DMS 273 (cell line): ENCODE measurements at regions not wholly inside any gene's neighbourhood (a gene's known extent, or its start where the extent isn't known, plus 50 kb on each side); places are given as distances from the start of the nearest gene placed in this dataset.

Source experiments
- DNase-seq: peaks from one replicate; lab custom pipeline; 2025; ENCODE audit not compliant: unreplicated experiment; lab: John Stamatoyannopoulos, UW

GRCh38 chr2:146143971-146144370 is 1624.1 kb upstream of the ZEB2 start:
- no peak for DNase-seq

DNA sequence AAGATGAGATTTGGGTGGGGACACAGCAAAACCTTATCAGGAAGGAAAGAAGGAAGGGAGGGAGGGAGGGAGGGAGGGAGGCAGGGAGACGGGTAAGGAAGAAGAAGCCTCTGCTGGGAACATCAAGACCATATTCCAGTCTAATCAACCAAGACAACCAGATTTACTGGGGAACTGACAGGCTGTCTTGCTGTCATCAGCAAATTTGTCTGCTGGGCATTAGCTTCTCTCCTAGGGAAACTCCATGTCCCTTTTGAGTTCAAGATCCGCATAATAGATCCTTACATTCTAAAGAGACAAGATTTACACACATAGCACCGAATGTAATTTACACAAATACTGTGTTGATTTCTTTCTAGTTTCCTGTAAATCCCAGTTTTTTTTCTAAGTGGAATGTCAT is 1618.9 kb upstream of the ZEB2 start:
- no peak for DNase-seq

DNA sequence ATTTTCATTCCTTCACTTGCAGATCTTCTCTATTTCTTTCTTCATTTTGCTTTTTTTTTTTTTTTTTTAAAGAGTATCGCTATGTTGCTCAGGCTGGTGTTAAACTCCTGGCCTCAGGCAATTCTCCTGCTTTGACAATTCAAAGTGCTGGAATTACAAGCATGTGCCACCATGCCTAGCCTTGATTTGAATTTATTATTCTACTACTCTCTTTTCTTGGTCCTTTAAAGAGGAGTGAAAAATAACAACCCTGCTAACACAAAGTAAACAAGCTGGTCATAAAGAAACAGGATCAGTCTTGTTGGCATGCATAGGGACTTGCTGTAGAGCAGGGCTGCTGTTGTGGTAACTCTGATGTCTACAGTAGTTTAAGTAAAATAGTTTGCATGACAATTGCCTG is 1615.3 kb upstream of the ZEB2 start:
- no peak for DNase-seq

- DNase-seq: no peak
Observed at GRCh38 chr2:146131785-146132184, 1611.9 kb upstream of the ZEB2 start.

- DNase-seq: no peak
Observed at GRCh38 chr2:146131048-146131447, 1611.1 kb upstream of the ZEB2 start.

- no peak for DNase-seq
Observed at GRCh38 chr2:146130290-146130689, 1610.4 kb upstream of the ZEB2 start.

DNA sequence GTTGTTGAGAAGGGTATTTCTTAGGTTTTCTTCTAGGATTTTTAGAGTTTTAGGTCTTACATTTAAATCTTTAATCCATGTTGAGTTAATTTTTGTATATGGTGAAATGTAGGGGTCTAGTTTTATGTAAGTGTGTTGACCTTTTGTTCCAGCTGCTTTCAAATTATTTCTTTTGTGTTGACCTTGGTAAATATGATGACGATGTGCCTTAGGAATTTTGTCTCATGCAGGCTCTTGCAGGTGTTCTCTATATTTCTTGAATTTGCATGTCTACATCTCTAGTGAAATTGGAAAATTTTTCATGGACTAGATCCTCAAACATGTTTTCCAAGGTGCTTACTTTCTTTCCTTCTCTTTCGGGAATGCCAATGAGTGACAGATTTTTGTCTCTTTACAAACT is 1609.3 kb upstream of the ZEB2 start:
- no peak for DNase-seq

GRCh38 chr2:146128216-146128615 is 1608.3 kb upstream of the ZEB2 start:
- peak; percentile 61 for DNase-seq

DNA sequence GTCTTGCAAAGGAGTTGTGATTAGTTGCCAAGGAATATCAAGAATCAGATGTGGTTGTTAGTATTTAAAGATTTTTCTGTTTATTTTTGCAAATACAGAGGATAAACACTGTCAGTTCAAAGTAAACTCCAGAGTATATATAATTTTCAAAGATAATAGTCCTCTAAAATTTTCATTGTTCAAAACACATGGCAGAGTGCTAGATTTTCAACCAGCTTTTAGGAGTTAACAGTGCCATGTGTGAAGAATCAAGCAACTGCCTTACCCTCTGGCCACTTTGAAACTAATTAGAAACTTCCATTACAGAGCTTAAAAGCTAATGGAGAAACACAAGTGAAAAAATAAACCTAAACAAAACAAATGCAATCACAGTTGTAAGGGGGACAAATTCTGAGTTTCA is 1605.6 kb upstream of the ZEB2 start:
- DNase-seq: no peak

- DNase-seq: no peak
Observed at GRCh38 chr2:146124741-146125140, 1604.8 kb upstream of the ZEB2 start.

DNA sequence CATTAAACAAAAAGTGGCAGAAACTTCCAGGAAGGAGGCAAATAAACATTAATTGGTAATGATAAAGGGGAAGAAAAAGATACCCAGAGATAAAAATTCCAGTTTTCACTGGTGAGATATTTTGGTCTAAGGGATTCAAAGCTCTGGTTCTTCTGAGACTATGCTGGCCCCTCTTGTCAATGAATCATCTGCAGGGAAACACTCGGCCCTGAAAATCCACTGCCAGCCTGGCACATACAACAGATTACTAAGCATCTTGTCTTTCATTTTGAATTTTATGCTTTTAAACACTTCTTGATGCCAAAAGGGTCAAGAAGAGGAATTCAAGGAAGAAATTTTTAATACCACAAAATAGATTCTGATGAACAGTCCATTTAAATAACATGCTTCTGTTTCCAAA is 1603.8 kb upstream of the ZEB2 start:
- DNase-seq: no peak

DNA sequence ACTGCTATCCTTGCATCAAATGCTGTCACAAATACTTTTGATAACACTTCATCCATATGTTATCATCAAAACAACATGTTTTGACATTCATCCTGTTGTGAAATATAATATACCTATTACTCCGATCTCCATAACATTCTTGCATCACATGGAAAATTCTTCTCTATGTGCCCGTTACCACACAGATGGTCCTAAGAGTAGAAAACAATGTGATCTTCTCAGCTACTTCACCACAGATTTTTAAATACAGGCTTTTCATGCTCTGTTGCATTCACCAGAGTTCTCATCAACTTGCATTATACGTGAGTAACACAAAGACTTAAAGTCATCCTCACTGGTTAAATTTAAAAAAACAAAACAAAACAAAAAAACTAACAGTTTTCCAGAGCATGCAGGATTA is 1603.3 kb upstream of the ZEB2 start:
- DNase-seq: peak; percentile 22

GRCh38 chr2:146119586-146119985 is 1599.7 kb upstream of the ZEB2 start:
- DNase-seq: no peak

DNA sequence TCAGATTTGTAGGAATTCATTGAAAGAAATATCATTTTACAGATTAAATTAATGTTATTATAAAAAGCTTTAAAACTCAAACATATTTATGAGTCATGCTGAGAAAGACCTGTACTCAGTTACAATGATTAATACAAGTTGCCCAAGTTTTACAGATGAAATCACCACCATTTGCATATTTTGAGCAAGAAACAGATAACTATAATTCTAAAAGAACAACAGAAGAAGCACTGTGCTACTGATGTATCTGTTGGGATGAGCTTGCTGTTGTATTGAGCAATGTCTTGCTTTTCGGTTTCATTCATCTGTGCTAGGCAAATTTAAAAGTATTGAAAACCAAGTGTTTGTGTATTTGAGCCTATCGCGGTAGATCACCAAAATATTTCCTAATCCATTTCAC is 1589.1 kb upstream of the ZEB2 start:
- no peak for DNase-seq

DNA sequence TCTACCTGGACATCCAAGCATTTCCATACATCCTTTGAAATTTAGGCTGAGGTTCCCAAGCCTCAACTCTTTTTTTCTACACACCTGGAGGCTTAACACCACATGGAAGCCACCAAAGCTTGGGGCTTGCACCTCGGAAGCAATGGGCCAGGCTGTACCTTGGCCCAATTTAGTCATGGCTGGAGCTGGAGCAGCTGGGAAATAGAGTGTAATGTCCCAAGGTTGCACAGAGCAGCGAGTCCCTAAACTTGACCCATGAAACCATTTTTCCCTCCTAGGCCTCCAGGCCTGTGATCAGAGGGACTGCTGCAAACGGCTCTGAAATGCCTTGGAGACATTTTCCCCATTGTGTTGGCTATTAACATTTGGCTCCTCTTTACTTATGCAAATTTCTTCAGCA is 1574.3 kb upstream of the ZEB2 start:
- no peak for DNase-seq

- DNase-seq: no peak
Observed at GRCh38 chr2:146081459-146081858, 1561.5 kb upstream of the ZEB2 start.

DNA sequence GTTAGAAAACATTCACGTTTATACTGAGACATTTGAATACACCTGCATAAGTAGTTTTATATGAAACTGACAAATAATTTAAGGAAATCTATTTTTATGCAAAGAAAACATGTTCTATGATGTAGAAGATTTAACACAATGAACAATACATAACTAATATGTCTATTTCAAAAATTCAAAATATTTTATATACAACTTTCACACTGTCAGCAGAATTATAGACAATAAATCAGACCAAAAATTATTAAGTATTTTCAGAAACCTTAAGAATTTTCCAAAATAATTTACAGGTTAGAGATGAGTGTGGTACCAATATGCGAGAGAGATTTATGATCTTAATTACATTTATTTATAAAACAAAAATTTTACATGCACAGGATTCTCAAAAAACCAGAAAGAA is 1561.0 kb upstream of the ZEB2 start:
- DNase-seq: no peak

DNA sequence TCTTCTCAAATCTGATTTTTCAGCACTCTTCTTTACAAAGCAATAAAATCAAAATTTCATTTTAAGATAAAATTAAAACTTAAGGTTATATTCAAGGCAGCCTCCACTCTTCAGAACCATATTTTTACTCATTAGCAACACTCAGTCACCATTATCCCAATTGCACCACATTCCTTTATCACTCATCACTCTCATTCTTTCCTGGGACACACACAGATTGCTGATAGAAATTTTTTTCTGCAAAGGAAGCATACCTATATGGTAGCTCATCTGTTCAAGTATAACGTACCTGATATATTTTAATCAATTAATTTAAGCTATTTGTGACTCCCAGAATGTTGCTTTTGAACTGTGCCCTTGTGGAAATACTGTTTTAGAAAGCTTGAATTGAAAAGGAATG is 1559.3 kb upstream of the ZEB2 start:
- no peak for DNase-seq

- no peak for DNase-seq
Observed at GRCh38 chr2:146077156-146077555, 1557.2 kb upstream of the ZEB2 start.

DNA sequence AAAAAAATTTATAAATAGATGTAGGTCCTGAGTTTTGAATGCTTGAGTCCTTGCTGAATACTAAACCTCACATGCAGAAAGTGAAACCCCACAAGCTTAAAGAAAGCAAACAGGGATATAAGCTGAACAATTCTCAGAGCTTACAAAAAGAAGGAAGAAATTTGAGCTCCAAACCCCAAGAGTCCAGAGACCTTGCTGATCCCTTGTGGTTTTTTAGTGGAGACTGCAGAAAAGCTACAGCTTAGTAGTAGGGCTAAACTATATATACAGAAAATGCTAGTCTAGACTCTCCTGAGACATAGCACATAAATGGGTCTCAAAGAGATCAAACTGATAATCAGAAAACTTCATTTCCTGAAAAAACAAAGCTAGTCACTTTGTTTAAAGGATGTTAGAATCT is 1548.1 kb upstream of the ZEB2 start:
- no peak for DNase-seq

DNA sequence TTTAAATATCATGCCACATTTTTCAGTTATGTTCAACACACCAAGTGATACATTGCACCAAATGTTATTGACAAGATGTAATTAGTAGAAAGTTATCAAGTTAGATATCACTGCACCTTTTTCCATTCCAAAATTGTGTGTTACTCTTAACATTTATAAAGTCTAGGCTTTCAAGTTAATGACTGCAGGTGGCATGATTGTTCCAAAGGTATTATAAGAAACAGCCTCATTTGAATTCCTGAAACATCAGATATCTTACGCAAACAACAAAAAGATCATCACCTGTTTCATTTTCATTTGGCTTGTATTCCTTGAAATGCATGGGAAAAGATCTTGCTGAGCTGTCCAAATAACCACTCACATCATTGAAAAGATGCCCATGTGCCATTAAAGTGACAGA is 1528.2 kb upstream of the ZEB2 start:
- DNase-seq: no peak

DNA sequence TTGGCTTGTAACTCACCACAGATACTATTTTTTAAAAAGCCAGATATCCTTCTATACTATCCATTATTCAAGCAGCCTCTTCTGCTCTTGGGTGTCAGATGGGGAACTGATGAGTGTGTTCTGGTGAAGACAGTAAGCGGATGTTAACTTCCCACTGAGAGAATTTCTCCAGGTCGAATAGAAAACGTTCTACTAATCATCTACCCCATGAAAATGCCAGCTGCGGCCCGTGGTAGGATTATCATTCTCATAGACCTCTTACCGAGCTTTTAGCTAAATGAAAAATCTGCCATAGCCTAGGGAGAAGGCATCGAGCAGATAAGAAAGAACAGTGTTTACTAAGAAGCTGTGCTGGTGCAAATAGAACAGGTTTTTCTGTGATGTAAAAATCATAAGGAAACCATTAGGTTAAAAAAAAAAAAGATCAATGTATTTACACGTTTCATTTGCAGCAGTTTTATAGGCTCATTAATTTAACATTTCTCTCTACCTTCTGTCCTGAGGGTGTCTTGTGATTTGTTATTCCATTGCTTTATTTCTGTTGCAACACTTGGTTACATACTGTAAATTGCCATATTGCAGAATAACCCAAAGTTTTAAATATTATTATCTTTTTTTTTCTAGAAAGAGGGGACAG is 1521.5 kb upstream of the ZEB2 start:
- DNase-seq: no peak

DNA sequence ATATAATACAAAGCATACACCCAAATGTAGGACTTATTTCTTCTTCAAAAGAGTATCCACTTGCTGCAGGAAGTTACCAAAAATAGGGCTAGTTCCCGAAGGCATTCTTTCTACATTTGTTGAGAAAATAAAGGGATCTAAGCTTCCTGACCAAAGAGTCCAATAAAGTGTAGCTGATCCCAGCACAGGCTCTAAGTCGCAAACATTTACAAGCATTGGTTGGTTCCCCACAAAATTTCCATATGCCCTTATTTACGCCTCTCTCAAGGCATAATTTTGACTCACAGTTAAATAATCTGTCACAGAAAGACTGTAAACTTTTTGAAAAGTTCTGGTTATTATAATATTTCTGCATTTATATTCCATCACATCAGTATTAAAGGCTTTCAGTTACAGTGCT is 1520.1 kb upstream of the ZEB2 start:
- no peak for DNase-seq

- no peak for DNase-seq
Observed at GRCh38 chr2:146038014-146038413, 1518.1 kb upstream of the ZEB2 start.
